HL-60 (cell line): ENCODE measurements at regions not wholly inside any gene's neighbourhood (a gene's known extent, or its start where the extent isn't known, plus 50 kb on each side); places are given as distances from the start of the nearest gene placed in this dataset.

ENCODE experiments used
- GABPA ChIP-seq: IDR thresholded peaks from 2 replicates; pipeline ENCODE4 v1.6.1; 2012; ENCODE audit warnings: low read depth
- POLR2AphosphoS5 ChIP-seq: IDR thresholded peaks from 2 replicates; pipeline ENCODE4 v1.6.1; 2012; ENCODE audit warnings: low read depth
- SPI1 ChIP-seq: IDR thresholded peaks from 2 replicates; pipeline ENCODE4 v1.6.1; 2012; ENCODE audit warnings: low read depth, mild to moderate bottlenecking, borderline replicate concordance
- TF ChIP-seq, protein P1 (sequence below): IDR thresholded peaks from one replicate; pipeline ENCODE4 v1.5.1; 2011; ENCODE audit warnings: low read length, control low read depth, inconsistent platforms; ENCODE audit not compliant: insufficient read depth
- TF ChIP-seq, protein P2 (sequence below): IDR thresholded peaks from 2 replicates; pipeline ENCODE4 v1.6.1; 2012; ENCODE audit warnings: low read depth; ENCODE audit not compliant: insufficient replicate concordance

DNA sequence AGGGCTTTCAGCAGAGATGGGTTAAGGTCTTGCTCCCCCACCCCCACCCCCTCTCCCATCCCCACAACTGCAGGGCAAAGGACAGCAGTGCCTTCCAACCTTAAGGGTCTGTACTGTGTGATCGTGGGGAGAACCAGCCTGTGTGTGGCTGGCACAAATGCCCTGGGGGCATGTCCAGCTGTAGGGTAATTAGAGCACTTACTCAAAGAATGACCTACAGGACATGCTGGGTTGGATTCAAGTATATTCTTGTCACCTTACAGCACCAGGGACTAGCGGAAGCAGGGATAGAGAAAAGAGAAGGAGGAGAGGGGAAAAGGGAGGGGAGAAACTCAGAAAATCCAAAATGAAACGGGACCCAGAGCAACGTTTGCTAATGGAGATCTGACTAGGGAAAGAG lies 191.3 kb upstream of the GATB start:
- TF ChIP-seq, protein P1, sequence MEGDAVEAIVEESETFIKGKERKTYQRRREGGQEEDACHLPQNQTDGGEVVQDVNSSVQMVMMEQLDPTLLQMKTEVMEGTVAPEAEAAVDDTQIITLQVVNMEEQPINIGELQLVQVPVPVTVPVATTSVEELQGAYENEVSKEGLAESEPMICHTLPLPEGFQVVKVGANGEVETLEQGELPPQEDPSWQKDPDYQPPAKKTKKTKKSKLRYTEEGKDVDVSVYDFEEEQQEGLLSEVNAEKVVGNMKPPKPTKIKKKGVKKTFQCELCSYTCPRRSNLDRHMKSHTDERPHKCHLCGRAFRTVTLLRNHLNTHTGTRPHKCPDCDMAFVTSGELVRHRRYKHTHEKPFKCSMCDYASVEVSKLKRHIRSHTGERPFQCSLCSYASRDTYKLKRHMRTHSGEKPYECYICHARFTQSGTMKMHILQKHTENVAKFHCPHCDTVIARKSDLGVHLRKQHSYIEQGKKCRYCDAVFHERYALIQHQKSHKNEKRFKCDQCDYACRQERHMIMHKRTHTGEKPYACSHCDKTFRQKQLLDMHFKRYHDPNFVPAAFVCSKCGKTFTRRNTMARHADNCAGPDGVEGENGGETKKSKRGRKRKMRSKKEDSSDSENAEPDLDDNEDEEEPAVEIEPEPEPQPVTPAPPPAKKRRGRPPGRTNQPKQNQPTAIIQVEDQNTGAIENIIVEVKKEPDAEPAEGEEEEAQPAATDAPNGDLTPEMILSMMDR: no peak
- TF ChIP-seq POLR2AphosphoS5: no peak
- TF ChIP-seq, protein P2, sequence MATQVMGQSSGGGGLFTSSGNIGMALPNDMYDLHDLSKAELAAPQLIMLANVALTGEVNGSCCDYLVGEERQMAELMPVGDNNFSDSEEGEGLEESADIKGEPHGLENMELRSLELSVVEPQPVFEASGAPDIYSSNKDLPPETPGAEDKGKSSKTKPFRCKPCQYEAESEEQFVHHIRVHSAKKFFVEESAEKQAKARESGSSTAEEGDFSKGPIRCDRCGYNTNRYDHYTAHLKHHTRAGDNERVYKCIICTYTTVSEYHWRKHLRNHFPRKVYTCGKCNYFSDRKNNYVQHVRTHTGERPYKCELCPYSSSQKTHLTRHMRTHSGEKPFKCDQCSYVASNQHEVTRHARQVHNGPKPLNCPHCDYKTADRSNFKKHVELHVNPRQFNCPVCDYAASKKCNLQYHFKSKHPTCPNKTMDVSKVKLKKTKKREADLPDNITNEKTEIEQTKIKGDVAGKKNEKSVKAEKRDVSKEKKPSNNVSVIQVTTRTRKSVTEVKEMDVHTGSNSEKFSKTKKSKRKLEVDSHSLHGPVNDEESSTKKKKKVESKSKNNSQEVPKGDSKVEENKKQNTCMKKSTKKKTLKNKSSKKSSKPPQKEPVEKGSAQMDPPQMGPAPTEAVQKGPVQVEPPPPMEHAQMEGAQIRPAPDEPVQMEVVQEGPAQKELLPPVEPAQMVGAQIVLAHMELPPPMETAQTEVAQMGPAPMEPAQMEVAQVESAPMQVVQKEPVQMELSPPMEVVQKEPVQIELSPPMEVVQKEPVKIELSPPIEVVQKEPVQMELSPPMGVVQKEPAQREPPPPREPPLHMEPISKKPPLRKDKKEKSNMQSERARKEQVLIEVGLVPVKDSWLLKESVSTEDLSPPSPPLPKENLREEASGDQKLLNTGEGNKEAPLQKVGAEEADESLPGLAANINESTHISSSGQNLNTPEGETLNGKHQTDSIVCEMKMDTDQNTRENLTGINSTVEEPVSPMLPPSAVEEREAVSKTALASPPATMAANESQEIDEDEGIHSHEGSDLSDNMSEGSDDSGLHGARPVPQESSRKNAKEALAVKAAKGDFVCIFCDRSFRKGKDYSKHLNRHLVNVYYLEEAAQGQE: no peak
- TF ChIP-seq SPI1: no peak
- no peak for TF ChIP-seq GABPA
